MM.1S (cell line): ENCODE measurements at regions not wholly inside any gene's neighbourhood (a gene's known extent, or its start where the extent isn't known, plus 50 kb on each side); places are given as distances from the start of the nearest gene placed in this dataset.

Source experiments
- DNase-seq: peaks from one replicate; pipeline ENCODE4 v3.0.0-alpha.2; 2015
- H2AFZ ChIP-seq: fragments of 300-600 bp; sonication (generic); 2 replicates; pipeline ENCODE4 v1.6.0; 2016; ENCODE audit warnings: antibody characterized with exemption, low read length
- H3F3A ChIP-seq: fragments of 300-600 bp; sonication (generic); 2 replicates; pipeline ENCODE4 v1.6.1; 2016; ENCODE audit warnings: mild to moderate bottlenecking, antibody characterized with exemption, low read length, moderate library complexity, mixed read lengths; ENCODE audit not compliant: insufficient read depth
- H3K27ac ChIP-seq: fragments of 300-600 bp; sonication (generic); 2 replicates; pipeline ENCODE4 v1.5.1; 2016; ENCODE audit warnings: mild to moderate bottlenecking, low read length
- H3K27me3 ChIP-seq: fragments of 300-600 bp; sonication (generic); replicated peaks from 2 replicates; pipeline ENCODE4 v1.6.0; 2016; ENCODE audit warnings: low read length; ENCODE audit not compliant: insufficient read depth
- H3K36me3 ChIP-seq: fragments of 300-600 bp; sonication (generic); replicated peaks from 2 replicates; pipeline ENCODE4 v1.6.1; 2016; ENCODE audit warnings: mild to moderate bottlenecking, low read length, mixed read lengths; ENCODE audit not compliant: insufficient read depth
- H3K4me1 ChIP-seq: fragments of 300-600 bp; sonication (generic); 2 replicates; pipeline ENCODE4 v1.6.1; 2016; ENCODE audit warnings: low read length, mixed read lengths
- H3K4me2 ChIP-seq: fragments of 300-600 bp; sonication (generic); 2 replicates; pipeline ENCODE4 v1.6.0; 2016; ENCODE audit warnings: low read depth, low read length
- H3K4me3 ChIP-seq: fragments of 300-600 bp; sonication (generic); 2 replicates; pipeline ENCODE4 v1.5.1; 2016; ENCODE audit warnings: low read length, mixed read lengths
- H3K79me2 ChIP-seq: fragments of 300-600 bp; sonication (generic); 2 replicates; pipeline ENCODE4 v1.6.1; 2016; ENCODE audit warnings: mixed run types, low read length, mixed read lengths
- H3K9ac ChIP-seq: fragments of 300-600 bp; sonication (generic); 2 replicates; pipeline ENCODE4 v1.6.1; 2016; ENCODE audit warnings: low read length, mixed read lengths
- H3K9me2 ChIP-seq: fragments of 300-600 bp; sonication (generic); replicated peaks from 2 replicates; pipeline ENCODE4 v1.6.1; 2016; ENCODE audit warnings: mild to moderate bottlenecking, low read length, mixed read lengths; ENCODE audit not compliant: insufficient read depth
- H3K9me3 ChIP-seq: fragments of 300-600 bp; sonication (generic); replicated peaks from 2 replicates; pipeline ENCODE4 v1.6.1; 2016; ENCODE audit warnings: mild to moderate bottlenecking, low read length, mixed read lengths; ENCODE audit not compliant: insufficient read depth
- H4K20me1 ChIP-seq: fragments of 300-600 bp; sonication (generic); 2 replicates; pipeline ENCODE4 v1.6.1; 2016; ENCODE audit warnings: mild to moderate bottlenecking, low read length, moderate library complexity, mixed read lengths; ENCODE audit not compliant: insufficient read depth
- CTCF ChIP-seq: fragments of 300-600 bp; sonication (generic); IDR thresholded peaks from 2 replicates; pipeline ENCODE4 v1.5.1; 2016; ENCODE audit warnings: antibody characterized with exemption, low read length, mixed read lengths
- EZH2 ChIP-seq: fragments of 300-600 bp; sonication (generic); optimal IDR thresholded peaks from 2 replicates; pipeline ENCODE3; 2017; ENCODE audit warnings: low read depth, mild to moderate bottlenecking, antibody characterized with exemption, low read length, mixed read lengths
- EZH2phosphoT487 ChIP-seq: fragments of 300-600 bp; sonication (generic); IDR thresholded peaks from 2 replicates; pipeline ENCODE4 v1.6.1; 2018; ENCODE audit warnings: antibody characterized with exemption, low read length

- H3F3A ChIP-seq: no peaks in the 10 kb centered on the region
- H3K27me3 ChIP-seq: no peaks in the 10 kb centered on the region
- no peaks in the 10 kb centered on the region for H3K9me2 ChIP-seq
- H4K20me1 ChIP-seq: no peaks in the 10 kb centered on the region
- H3K4me2 ChIP-seq: no peak overlapping the region
- no peaks in the 10 kb centered on the region for H3K79me2 ChIP-seq
- no peak overlapping the region for H2AFZ ChIP-seq
- no peak overlapping the region for H3K4me3 ChIP-seq
- H3K9me3 ChIP-seq: no peaks in the 10 kb centered on the region
- DNase-seq: no peak
- no peaks in the 10 kb centered on the region for H3K4me1 ChIP-seq
- TF ChIP-seq EZH2phosphoT487 (no peak), CTCF (no peak), EZH2 (no peak)
- no peak overlapping the region for H3K27ac ChIP-seq
- H3K36me3 ChIP-seq: no peaks in the 10 kb centered on the region
- no peak overlapping the region for H3K9ac ChIP-seq
Observed at GRCh38 chr4:185995665-185996064, 73.3 kb upstream of the TLR3 start.

- no peak for DNase-seq
- no peaks in the 10 kb centered on the region for H3K36me3 ChIP-seq
- H3K27ac ChIP-seq: no peak overlapping the region
- no peaks in the 10 kb centered on the region for H3K9me3 ChIP-seq
- no peaks in the 10 kb centered on the region for H3K9me2 ChIP-seq
- H3K27me3 ChIP-seq: no peaks in the 10 kb centered on the region
- H4K20me1 ChIP-seq: no peaks in the 10 kb centered on the region
- H3K9ac ChIP-seq: no peak overlapping the region
- no peaks in the 10 kb centered on the region for H3K79me2 ChIP-seq
- no peak overlapping the region for H2AFZ ChIP-seq
- no peaks in the 10 kb centered on the region for H3K4me1 ChIP-seq
- H3F3A ChIP-seq: no peaks in the 10 kb centered on the region
- no peak overlapping the region for H3K4me3 ChIP-seq
- H3K4me2 ChIP-seq: no peak overlapping the region
- TF ChIP-seq CTCF (no peak), EZH2 (no peak), EZH2phosphoT487 (no peak)
Observed at GRCh38 chr4:185997296-185997695, 71.7 kb upstream of the TLR3 start.

GRCh38 chr4:185998791-185999190, 70.2 kb upstream of the TLR3 start:
- no peaks in the 10 kb centered on the region for H3K9me3 ChIP-seq
- no peak overlapping the region for H3K27ac ChIP-seq
- H3K27me3 ChIP-seq: no peaks in the 10 kb centered on the region
- H3K36me3 ChIP-seq: no peaks in the 10 kb centered on the region
- H3K9ac ChIP-seq: no peak overlapping the region
- H3F3A ChIP-seq: no peaks in the 10 kb centered on the region
- no peak overlapping the region for H3K4me3 ChIP-seq
- no peaks in the 10 kb centered on the region for H3K4me1 ChIP-seq
- H2AFZ ChIP-seq: no peak overlapping the region
- no peaks in the 10 kb centered on the region for H3K9me2 ChIP-seq
- no peaks in the 10 kb centered on the region for H3K79me2 ChIP-seq
- DNase-seq: no peak
- H4K20me1 ChIP-seq: no peaks in the 10 kb centered on the region
- H3K4me2 ChIP-seq: no peak overlapping the region
- TF ChIP-seq CTCF (no peak), EZH2 (no peak), EZH2phosphoT487 (no peak)
